WTC11 (cell line): ENCODE measurements at regions not wholly inside any gene's neighbourhood (a gene's known extent, or its start where the extent isn't known, plus 50 kb on each side); places are given as distances from the start of the nearest gene placed in this dataset.

ENCODE experiments used
- ATAC-seq: fragments of 200-7000 bp; cut with Tn5 transposase; 2 replicates; pipeline ENCODE4 v1.10.0; 2021; ENCODE audit warnings: mild to moderate bottlenecking, moderate library complexity
- CTCF ChIA-PET: fragments of 300-600 bp; sonication (Branson Sonifier 250); formaldehyde crosslinking; loops from one replicate; lab custom pipeline; 2021; ENCODE audit warnings: antibody characterized with exemption; lab: Charles Lee
- POLR2A ChIA-PET: fragments of 350-600 bp; sonication (Branson Sonifier 250); formaldehyde crosslinking; loops from one replicate; lab custom pipeline; 2021; ENCODE audit warnings: antibody characterized with exemption; lab: Charles Lee
- DNase-seq: peaks from one replicate; pipeline ENCODE4 v3.0.0; 2021; ENCODE audit warnings: low spot score
- H3K27ac Mint-ChIP-seq: 2 replicates; pipeline ENCODE4 v1.8.0; 2021; ENCODE audit warnings: mixed read lengths
- H3K27me3 Mint-ChIP-seq: 2 replicates; pipeline ENCODE4 v1.8.0; 2021; ENCODE audit warnings: low read depth, mild to moderate bottlenecking, moderate library complexity, mixed read lengths
- H3K36me3 Mint-ChIP-seq: 2 replicates; pipeline ENCODE4 v1.8.0; 2021; ENCODE audit warnings: mixed read lengths
- H3K4me1 Mint-ChIP-seq: 2 replicates; pipeline ENCODE4 v1.8.0; 2022; ENCODE audit warnings: mixed read lengths
- H3K4me3 Mint-ChIP-seq: 2 replicates; pipeline ENCODE4 v1.8.0; 2021; ENCODE audit warnings: mild to moderate bottlenecking, moderate library complexity, mixed read lengths
- H3K9me3 Mint-ChIP-seq: 2 replicates; pipeline ENCODE4 v1.8.0; 2021; ENCODE audit warnings: mixed read lengths
- ELF4 ChIP-seq: sonication (generic); formaldehyde crosslinking; IDR thresholded peaks from 2 replicates; pipeline ENCODE4 v1.8.1; 2022; ENCODE audit warnings: low read depth, mild to moderate bottlenecking, moderate library complexity, missing genetic modification reagents
- FOXP1 ChIP-seq: sonication (generic); formaldehyde crosslinking; IDR thresholded peaks from 2 replicates; pipeline ENCODE4 v1.8.0; 2022; ENCODE audit warnings: missing genetic modification reagents, mild to moderate bottlenecking, moderate library complexity, borderline replicate concordance
- GABPB1 ChIP-seq: sonication (generic); formaldehyde crosslinking; IDR thresholded peaks from 2 replicates; pipeline ENCODE4 v1.8.1; 2023; ENCODE audit warnings: mild to moderate bottlenecking, missing genetic modification reagents
- HMGA2 ChIP-seq: fragments of 250-450 bp; sonication (Bioruptor Pico); IDR thresholded peaks from 2 replicates; pipeline ENCODE4 v1.4.0; 2021; ENCODE audit warnings: mild to moderate bottlenecking, moderate library complexity
- JUN ChIP-seq: sonication (generic); formaldehyde crosslinking; IDR thresholded peaks from 2 replicates; pipeline ENCODE4 v1.8.0; 2023; ENCODE audit warnings: mild to moderate bottlenecking, missing genetic modification reagents
- MYBL2 ChIP-seq: sonication (generic); formaldehyde crosslinking; IDR thresholded peaks from 2 replicates; pipeline ENCODE4 v1.8.1; 2023; ENCODE audit warnings: mild to moderate bottlenecking, moderate library complexity, missing genetic modification reagents
- NFATC4 ChIP-seq: fragments of 250-450 bp; sonication (Bioruptor Pico); IDR thresholded peaks from 2 replicates; pipeline ENCODE4 v1.9.0; 2021; ENCODE audit warnings: mild to moderate bottlenecking
- NFE2L1 ChIP-seq: sonication (generic); formaldehyde crosslinking; IDR thresholded peaks from 2 replicates; pipeline ENCODE4 v1.8.1; 2023; ENCODE audit warnings: missing genetic modification reagents
- NFYB ChIP-seq: sonication (generic); formaldehyde crosslinking; conservative IDR thresholded peaks from 2 replicates; pipeline ENCODE4 v1.8.0; 2022; ENCODE audit warnings: low read depth, missing genetic modification reagents
- NR3C1 ChIP-seq: sonication (generic); formaldehyde crosslinking; conservative IDR thresholded peaks from 2 replicates; pipeline ENCODE4 v1.8.1; 2023; ENCODE audit warnings: low read depth, mild to moderate bottlenecking, missing genetic modification reagents
- OVOL2 ChIP-seq: fragments of 250-450 bp; sonication (Bioruptor Pico); IDR thresholded peaks from 2 replicates; pipeline ENCODE4 v1.9.0; 2021; ENCODE audit warnings: mild to moderate bottlenecking, borderline replicate concordance
- PRRX2 ChIP-seq: fragments of 250-450 bp; sonication (Bioruptor Pico); IDR thresholded peaks from 2 replicates; pipeline ENCODE4 v1.8.0; 2021; ENCODE audit warnings: mild to moderate bottlenecking
- TP53 ChIP-seq: sonication (generic); formaldehyde crosslinking; IDR thresholded peaks from 2 replicates; pipeline ENCODE4 v1.8.1; 2023; ENCODE audit warnings: mild to moderate bottlenecking, missing genetic modification reagents
- ZBTB21 ChIP-seq: sonication (generic); formaldehyde crosslinking; IDR thresholded peaks from 2 replicates; pipeline ENCODE4 v1.8.1; 2023; ENCODE audit warnings: mild to moderate bottlenecking, missing genetic modification reagents, borderline replicate concordance
- TF ChIP-seq, protein P1 (sequence below): sonication (generic); formaldehyde crosslinking; IDR thresholded peaks from 2 replicates; pipeline ENCODE4 v1.8.0; 2022; ENCODE audit warnings: mild to moderate bottlenecking, missing genetic modification reagents
- TF ChIP-seq, protein P2 (sequence below): sonication (generic); formaldehyde crosslinking; conservative IDR thresholded peaks from 2 replicates; pipeline ENCODE4 v1.8.1; 2022; ENCODE audit warnings: mild to moderate bottlenecking, missing genetic modification reagents
- TF ChIP-seq, protein P3 (sequence below): sonication (generic); formaldehyde crosslinking; IDR thresholded peaks from 2 replicates; pipeline ENCODE4 v1.8.1; 2022; ENCODE audit warnings: missing genetic modification reagents, borderline replicate concordance
- TF ChIP-seq, protein P4 (sequence below): sonication (generic); formaldehyde crosslinking; IDR thresholded peaks from 2 replicates; pipeline ENCODE4 v1.8.1; 2023; ENCODE audit warnings: mild to moderate bottlenecking, missing genetic modification reagents, moderate library complexity
- TF ChIP-seq, protein P5 (sequence below): sonication (generic); formaldehyde crosslinking; IDR thresholded peaks from 2 replicates; pipeline ENCODE4 v1.8.1; 2023; ENCODE audit warnings: mild to moderate bottlenecking, moderate library complexity, missing genetic modification reagents
- TF ChIP-seq, protein P6 (sequence below): sonication (generic); formaldehyde crosslinking; IDR thresholded peaks from 2 replicates; pipeline ENCODE4 v1.8.1; 2022; ENCODE audit warnings: mild to moderate bottlenecking, missing genetic modification reagents, moderate library complexity, borderline replicate concordance
- TF ChIP-seq, protein P7 (sequence below): fragments of 250-450 bp; sonication (Bioruptor Pico); IDR thresholded peaks from 2 replicates; pipeline ENCODE4 v1.9.0; 2021; ENCODE audit warnings: mild to moderate bottlenecking

DNA sequence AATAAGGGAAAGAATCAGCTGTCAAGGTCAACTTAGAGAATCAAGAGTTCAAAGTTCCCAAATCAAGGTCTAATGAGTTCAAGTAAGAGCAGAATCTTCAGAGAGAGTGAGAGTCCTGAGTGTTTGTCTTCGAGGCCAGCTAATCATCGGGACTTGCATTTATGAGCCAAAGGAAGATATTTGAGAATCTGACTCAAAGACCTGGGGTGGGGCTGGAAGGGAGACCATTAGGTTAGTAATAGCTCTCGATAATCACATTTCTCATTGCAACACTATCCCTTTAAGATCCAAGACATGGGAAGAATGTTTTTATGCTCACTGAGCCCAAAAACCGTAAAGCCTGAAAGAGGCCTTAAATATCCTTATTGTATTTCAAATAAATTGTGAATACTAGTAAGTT, 72.0 kb upstream of the FSHR start:
- CTCF ChIA-PET = no interaction called here
- Mint-ChIP-seq H3K36me3 (no peaks in the 10 kb centered on the region), H3K27ac (no peak overlapping the region), H3K9me3 (peaks cover 3% of the 10 kb centered on the region; the same call in 1 of the 2 replicates), H3K4me1 (peaks cover 8% of the 10 kb centered on the region), H3K27me3 (no peaks in the 10 kb centered on the region), H3K4me3 (no peak overlapping the region)
- TF ChIP-seq OVOL2 (no peak), GABPB1 (CRISPR knock-in tag) (no peak), NFATC4 (CRISPR knock-in tag) (no peak)
- TF ChIP-seq, protein P1, sequence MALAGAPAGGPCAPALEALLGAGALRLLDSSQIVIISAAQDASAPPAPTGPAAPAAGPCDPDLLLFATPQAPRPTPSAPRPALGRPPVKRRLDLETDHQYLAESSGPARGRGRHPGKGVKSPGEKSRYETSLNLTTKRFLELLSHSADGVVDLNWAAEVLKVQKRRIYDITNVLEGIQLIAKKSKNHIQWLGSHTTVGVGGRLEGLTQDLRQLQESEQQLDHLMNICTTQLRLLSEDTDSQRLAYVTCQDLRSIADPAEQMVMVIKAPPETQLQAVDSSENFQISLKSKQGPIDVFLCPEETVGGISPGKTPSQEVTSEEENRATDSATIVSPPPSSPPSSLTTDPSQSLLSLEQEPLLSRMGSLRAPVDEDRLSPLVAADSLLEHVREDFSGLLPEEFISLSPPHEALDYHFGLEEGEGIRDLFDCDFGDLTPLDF (CRISPR knock-in tag) = no peak
- DNase-seq (no peak), ATAC-seq (no peak)
- POLR2A ChIA-PET = no interaction called here

DNA sequence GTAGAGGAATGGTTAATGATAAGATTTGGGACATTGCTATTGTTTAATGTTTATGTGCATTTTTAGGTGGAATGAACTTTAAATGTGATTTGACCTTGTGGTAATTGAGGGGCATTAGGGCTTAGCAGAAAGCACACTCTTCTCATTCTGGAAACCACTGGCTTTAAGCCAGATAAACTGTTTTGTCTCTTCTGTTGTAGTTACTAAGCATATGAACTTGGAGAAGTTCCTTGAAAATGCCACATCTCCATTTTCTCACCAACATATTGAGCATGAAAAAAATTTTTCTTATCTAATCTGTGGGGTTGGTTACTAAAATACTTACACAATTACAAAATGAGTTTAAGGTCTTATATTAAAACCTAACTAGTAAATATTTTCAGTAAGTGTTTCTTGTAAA, 70.8 kb upstream of the FSHR start:
- peaks cover 3% of the 10 kb centered on the region; the same call in 1 of the 2 replicates for H3K9me3 Mint-ChIP-seq
- peaks cover 9% of the 10 kb centered on the region for H3K4me1 Mint-ChIP-seq
- TF ChIP-seq HMGA2 (no peak), TP53 (CRISPR knock-in tag) (no peak), NFYB (CRISPR knock-in tag) (no peak), ELF4 (no peak), MYBL2 (CRISPR knock-in tag) (no peak), JUN (CRISPR knock-in tag) (no peak), ZBTB21 (CRISPR knock-in tag) (no peak)
- TF ChIP-seq, protein P2, sequence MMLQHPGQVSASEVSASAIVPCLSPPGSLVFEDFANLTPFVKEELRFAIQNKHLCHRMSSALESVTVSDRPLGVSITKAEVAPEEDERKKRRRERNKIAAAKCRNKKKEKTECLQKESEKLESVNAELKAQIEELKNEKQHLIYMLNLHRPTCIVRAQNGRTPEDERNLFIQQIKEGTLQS (CRISPR knock-in tag) = no peak
- TF ChIP-seq, protein P3, sequence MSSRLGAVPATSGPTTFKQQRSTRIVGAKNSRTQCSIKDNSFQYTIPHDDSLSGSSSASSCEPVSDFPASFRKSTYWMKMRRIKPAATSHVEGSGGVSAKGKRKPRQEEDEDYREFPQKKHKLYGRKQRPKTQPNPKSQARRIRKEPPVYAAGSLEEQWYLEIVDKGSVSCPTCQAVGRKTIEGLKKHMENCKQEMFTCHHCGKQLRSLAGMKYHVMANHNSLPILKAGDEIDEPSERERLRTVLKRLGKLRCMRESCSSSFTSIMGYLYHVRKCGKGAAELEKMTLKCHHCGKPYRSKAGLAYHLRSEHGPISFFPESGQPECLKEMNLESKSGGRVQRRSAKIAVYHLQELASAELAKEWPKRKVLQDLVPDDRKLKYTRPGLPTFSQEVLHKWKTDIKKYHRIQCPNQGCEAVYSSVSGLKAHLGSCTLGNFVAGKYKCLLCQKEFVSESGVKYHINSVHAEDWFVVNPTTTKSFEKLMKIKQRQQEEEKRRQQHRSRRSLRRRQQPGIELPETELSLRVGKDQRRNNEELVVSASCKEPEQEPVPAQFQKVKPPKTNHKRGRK = no peak
- TF ChIP-seq, protein P4, sequence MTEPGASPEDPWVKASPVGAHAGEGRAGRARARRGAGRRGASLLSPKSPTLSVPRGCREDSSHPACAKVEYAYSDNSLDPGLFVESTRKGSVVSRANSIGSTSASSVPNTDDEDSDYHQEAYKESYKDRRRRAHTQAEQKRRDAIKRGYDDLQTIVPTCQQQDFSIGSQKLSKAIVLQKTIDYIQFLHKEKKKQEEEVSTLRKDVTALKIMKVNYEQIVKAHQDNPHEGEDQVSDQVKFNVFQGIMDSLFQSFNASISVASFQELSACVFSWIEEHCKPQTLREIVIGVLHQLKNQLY (CRISPR knock-in tag) = no peak
- TF ChIP-seq, protein P5, sequence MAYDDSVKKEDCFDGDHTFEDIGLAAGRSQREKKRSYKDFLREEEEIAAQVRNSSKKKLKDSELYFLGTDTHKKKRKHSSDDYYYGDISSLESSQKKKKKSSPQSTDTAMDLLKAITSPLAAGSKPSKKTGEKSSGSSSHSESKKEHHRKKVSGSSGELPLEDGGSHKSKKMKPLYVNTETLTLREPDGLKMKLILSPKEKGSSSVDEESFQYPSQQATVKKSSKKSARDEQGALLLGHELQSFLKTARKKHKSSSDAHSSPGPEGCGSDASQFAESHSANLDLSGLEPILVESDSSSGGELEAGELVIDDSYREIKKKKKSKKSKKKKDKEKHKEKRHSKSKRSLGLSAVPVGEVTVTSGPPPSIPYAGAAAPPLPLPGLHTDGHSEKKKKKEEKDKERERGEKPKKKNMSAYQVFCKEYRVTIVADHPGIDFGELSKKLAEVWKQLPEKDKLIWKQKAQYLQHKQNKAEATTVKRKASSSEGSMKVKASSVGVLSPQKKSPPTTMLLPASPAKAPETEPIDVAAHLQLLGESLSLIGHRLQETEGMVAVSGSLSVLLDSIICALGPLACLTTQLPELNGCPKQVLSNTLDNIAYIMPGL = no peak
- TF ChIP-seq, protein P6, sequence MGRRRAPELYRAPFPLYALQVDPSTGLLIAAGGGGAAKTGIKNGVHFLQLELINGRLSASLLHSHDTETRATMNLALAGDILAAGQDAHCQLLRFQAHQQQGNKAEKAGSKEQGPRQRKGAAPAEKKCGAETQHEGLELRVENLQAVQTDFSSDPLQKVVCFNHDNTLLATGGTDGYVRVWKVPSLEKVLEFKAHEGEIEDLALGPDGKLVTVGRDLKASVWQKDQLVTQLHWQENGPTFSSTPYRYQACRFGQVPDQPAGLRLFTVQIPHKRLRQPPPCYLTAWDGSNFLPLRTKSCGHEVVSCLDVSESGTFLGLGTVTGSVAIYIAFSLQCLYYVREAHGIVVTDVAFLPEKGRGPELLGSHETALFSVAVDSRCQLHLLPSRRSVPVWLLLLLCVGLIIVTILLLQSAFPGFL (CRISPR knock-in tag) = no peak
- H3K36me3 Mint-ChIP-seq = no peaks in the 10 kb centered on the region
- ChIA-PET POLR2A (no interaction called here), CTCF (no interaction called here)
- H3K27ac Mint-ChIP-seq = no peak overlapping the region
- no peaks in the 10 kb centered on the region for H3K27me3 Mint-ChIP-seq
- no peak for ATAC-seq
- no peak overlapping the region for H3K4me3 Mint-ChIP-seq
- no peak for DNase-seq

DNA sequence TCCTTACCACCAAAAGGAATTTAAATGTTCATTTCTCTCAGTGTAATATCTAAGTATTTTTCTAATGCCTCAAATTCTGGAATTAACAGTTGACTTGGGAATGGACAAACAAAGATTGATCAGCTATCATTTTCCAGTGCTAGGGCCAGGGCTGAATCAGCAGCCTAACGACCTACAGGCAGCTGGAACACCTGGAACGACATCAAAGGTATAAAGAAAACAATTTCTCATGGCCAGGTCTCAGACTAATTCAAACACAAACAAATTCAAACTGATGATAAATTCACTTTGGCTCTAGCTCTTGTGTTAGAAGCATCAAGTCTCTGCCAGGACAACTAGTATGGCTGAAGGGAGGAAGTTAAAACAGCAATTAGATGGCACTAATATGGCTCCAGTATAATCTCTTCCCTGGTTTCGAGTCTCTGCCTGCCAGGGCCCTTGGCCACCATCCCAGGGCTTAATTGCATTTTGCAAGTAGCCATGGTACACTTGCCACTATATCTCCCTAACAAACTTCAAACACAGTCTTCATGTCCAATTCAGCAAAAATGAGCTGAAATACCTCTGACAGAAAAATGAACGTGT, 70.2 kb upstream of the FSHR start:
- no peak overlapping the region for H3K4me3 Mint-ChIP-seq
- H3K9me3 Mint-ChIP-seq = peaks cover 3% of the 10 kb centered on the region; the same call in 1 of the 2 replicates
- H3K27ac Mint-ChIP-seq = no peak overlapping the region
- POLR2A ChIA-PET = no interaction called here
- CTCF ChIA-PET = no interaction called here
- DNase-seq = no peak
- no peaks in the 10 kb centered on the region for H3K27me3 Mint-ChIP-seq
- H3K4me1 Mint-ChIP-seq = peaks cover 11% of the 10 kb centered on the region
- no peak for TF ChIP-seq FOXP1
- TF ChIP-seq NFE2L1 (CRISPR knock-in tag) = no peak
- TF ChIP-seq PRRX2 = no peak
- TF ChIP-seq NR3C1 = no peak
- TF ChIP-seq, protein P7, sequence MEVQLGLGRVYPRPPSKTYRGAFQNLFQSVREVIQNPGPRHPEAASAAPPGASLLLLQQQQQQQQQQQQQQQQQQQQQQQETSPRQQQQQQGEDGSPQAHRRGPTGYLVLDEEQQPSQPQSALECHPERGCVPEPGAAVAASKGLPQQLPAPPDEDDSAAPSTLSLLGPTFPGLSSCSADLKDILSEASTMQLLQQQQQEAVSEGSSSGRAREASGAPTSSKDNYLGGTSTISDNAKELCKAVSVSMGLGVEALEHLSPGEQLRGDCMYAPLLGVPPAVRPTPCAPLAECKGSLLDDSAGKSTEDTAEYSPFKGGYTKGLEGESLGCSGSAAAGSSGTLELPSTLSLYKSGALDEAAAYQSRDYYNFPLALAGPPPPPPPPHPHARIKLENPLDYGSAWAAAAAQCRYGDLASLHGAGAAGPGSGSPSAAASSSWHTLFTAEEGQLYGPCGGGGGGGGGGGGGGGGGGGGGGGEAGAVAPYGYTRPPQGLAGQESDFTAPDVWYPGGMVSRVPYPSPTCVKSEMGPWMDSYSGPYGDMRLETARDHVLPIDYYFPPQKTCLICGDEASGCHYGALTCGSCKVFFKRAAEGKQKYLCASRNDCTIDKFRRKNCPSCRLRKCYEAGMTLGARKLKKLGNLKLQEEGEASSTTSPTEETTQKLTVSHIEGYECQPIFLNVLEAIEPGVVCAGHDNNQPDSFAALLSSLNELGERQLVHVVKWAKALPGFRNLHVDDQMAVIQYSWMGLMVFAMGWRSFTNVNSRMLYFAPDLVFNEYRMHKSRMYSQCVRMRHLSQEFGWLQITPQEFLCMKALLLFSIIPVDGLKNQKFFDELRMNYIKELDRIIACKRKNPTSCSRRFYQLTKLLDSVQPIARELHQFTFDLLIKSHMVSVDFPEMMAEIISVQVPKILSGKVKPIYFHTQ = no peak
- no peaks in the 10 kb centered on the region for H3K36me3 Mint-ChIP-seq
- ATAC-seq = no peak
